K562 (cell line): ENCODE measurements at regions not wholly inside any gene's neighbourhood (a gene's known extent, or its start where the extent isn't known, plus 50 kb on each side); places are given as distances from the start of the nearest gene placed in this dataset.

ENCODE experiments used
- BHLHE40 ChIP-seq: IDR thresholded peaks from 2 replicates; pipeline ENCODE4 v1.6.1; 2011; ENCODE audit warnings: low read length, improper control_type of control experiment
- CBFB ChIP-seq: sonication (generic); formaldehyde crosslinking; IDR thresholded peaks from 2 replicates; pipeline ENCODE4 v1.4.0; 2020; ENCODE audit warnings: mild to moderate bottlenecking, missing genetic modification reagents
- HDAC2 ChIP-seq: fragments of 450-650 bp; IDR thresholded peaks from 2 replicates; pipeline ENCODE4 v1.6.1; 2016; ENCODE audit warnings: mild to moderate bottlenecking
- HNRNPLL ChIP-seq: fragments of 200-400 bp; formaldehyde crosslinking; IDR thresholded peaks from 2 replicates; pipeline ENCODE4 v1.6.1; 2017; ENCODE audit warnings: low read length, low read depth, mild to moderate bottlenecking; ENCODE audit not compliant: poor library complexity, severe bottlenecking
- KAT8 ChIP-seq: fragments of 450-650 bp; IDR thresholded peaks from 2 replicates; pipeline ENCODE4 v1.6.1; 2016; ENCODE audit warnings: low read depth, mild to moderate bottlenecking
- L3MBTL2 ChIP-seq: fragments of 450-650 bp; IDR thresholded peaks from 2 replicates; pipeline ENCODE4 v1.6.1; 2016; ENCODE audit warnings: mild to moderate bottlenecking, moderate library complexity
- NCOA4 ChIP-seq: fragments of 450-650 bp; IDR thresholded peaks from 2 replicates; pipeline ENCODE4 v1.6.1; 2018; ENCODE audit warnings: mild to moderate bottlenecking; ENCODE audit not compliant: partially characterized antibody
- RAD51 ChIP-seq: fragments of 450-650 bp; IDR thresholded peaks from 2 replicates; pipeline ENCODE4 v1.7.1; 2016; ENCODE audit warnings: low read depth, mild to moderate bottlenecking, borderline replicate concordance
- SAFB ChIP-seq: fragments of 200-400 bp; formaldehyde crosslinking; IDR thresholded peaks from 2 replicates; pipeline ENCODE4 v1.6.1; 2017; ENCODE audit warnings: low read depth, low read length, borderline replicate concordance
- SP1 ChIP-seq: sonication (generic); formaldehyde crosslinking; IDR thresholded peaks from 2 replicates; pipeline ENCODE4 v1.8.1; 2022; ENCODE audit warnings: mild to moderate bottlenecking, missing genetic modification reagents
- TCF3 ChIP-seq: sonication (generic); formaldehyde crosslinking; IDR thresholded peaks from 2 replicates; pipeline ENCODE4 v1.4.0; 2020; ENCODE audit warnings: mild to moderate bottlenecking, missing genetic modification reagents
- TEAD4 ChIP-seq, 2 experiments: sonication (generic) in 1 of 2; formaldehyde crosslinking in 1 of 2; IDR thresholded peaks; 2 replicates each; pipeline versions ENCODE4 v1.6.1 to v1.8.0; 2012 to 2022; ENCODE audit warnings: borderline replicate concordance in 1 of 2, inconsistent platforms in 1 of 2, low read length in 1 of 2, mild to moderate bottlenecking in 1 of 2, missing genetic modification reagents in 1 of 2
- TOE1 ChIP-seq, 2 experiments: fragments of 450-650 bp in 1 of 2; sonication (generic) in 1 of 2; formaldehyde crosslinking in 1 of 2; IDR thresholded peaks; 2 replicates each; pipeline versions ENCODE4 v1.7.1 to v1.8.0; 2016 to 2022; ENCODE audit warnings: borderline replicate concordance in 2 of 2, mild to moderate bottlenecking in 2 of 2, antibody characterized with exemption in 1 of 2, inconsistent platforms in 1 of 2, low read depth in 1 of 2, missing genetic modification reagents in 1 of 2, moderate library complexity in 1 of 2
- YBX1 ChIP-seq: fragments of 450-650 bp; IDR thresholded peaks from 2 replicates; pipeline ENCODE4 v1.7.1; 2016; ENCODE audit warnings: mild to moderate bottlenecking
- ZBTB1 ChIP-seq: sonication (generic); formaldehyde crosslinking; IDR thresholded peaks from 2 replicates; pipeline ENCODE4 v1.8.1; 2023; ENCODE audit warnings: missing genetic modification reagents, low read depth, mild to moderate bottlenecking, borderline replicate concordance
- ZBTB9 ChIP-seq: fragments of 450-650 bp; formaldehyde crosslinking; IDR thresholded peaks from 2 replicates; pipeline ENCODE4 v1.4.0; 2020; ENCODE audit warnings: mild to moderate bottlenecking, moderate library complexity
- ZNF134 ChIP-seq: fragments of 250-450 bp; sonication (Bioruptor Pico); conservative IDR thresholded peaks from 2 replicates; pipeline ENCODE4 v1.4.0; 2020
- ZNF232 ChIP-seq: sonication (generic); formaldehyde crosslinking; IDR thresholded peaks from 2 replicates; pipeline ENCODE4 v1.8.0; 2022; ENCODE audit warnings: mild to moderate bottlenecking, missing genetic modification reagents
- ZNF431 ChIP-seq: sonication (generic); formaldehyde crosslinking; IDR thresholded peaks from 2 replicates; pipeline ENCODE4 v1.8.0; 2022; ENCODE audit warnings: mild to moderate bottlenecking, missing genetic modification reagents
- TF ChIP-seq, protein P1 (sequence below): IDR thresholded peaks from 2 replicates; pipeline ENCODE4 v1.6.1; 2011; ENCODE audit not compliant: insufficient read length; ENCODE audit errors: extremely low read depth
- TF ChIP-seq, protein P2 (sequence below): fragments of 250-450 bp; sonication (Bioruptor Pico); IDR thresholded peaks from 2 replicates; pipeline ENCODE4 v1.5.0; 2020; ENCODE audit warnings: mild to moderate bottlenecking
- TF ChIP-seq, protein P3 (sequence below): fragments of 250-450 bp; sonication (Bioruptor Pico); IDR thresholded peaks from 2 replicates; pipeline ENCODE4 v1.6.1; 2021; ENCODE audit warnings: mild to moderate bottlenecking
- TF ChIP-seq, protein P4 (sequence below): fragments of 250-450 bp; sonication (Bioruptor Pico); IDR thresholded peaks from 2 replicates; pipeline ENCODE4 v1.8.0; 2021; ENCODE audit warnings: mild to moderate bottlenecking, moderate library complexity

DNA sequence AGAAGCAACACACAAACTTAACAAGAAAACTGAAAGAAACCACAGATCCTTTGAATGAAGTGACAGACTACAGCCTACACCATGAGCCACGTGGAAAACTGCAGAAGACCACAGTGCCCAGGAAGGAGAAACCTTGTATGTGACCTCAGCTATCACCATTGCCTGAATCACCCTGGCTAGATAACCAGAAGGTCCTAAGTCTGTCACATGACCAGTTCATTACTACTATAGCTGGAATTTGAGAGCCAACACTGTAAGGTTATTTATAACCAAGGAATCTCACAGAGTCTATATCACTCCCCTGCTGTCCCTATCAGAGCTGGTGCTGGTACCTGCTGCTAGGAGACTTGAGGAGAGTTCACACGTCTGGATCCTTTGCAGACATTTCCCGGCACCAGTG, 90.3 kb upstream of the FBXL17 start (continued):
- TF ChIP-seq NCOA4 (no peak), ZNF431 (CRISPR knock-in tag) (no peak), SP1 (CRISPR knock-in tag) (no peak), ZNF134 (CRISPR knock-in tag) (no peak), L3MBTL2 (peak; percentile 49; the same call in 1 of the 2 replicates), YBX1 (no peak), ZBTB9 (no peak), TEAD4 (IDR thresholded peaks at IDR 0.05; ENCODE audit: low read length) (peak; percentile 31; the same call in 1 of the 2 replicates), TEAD4 (CRISPR knock-in tag; IDR thresholded peaks at IDR 0.05; ENCODE audit: borderline replicate concordance) (no peak), CBFB (no peak), ZBTB1 (CRISPR knock-in tag) (no peak), RAD51 (peak; percentile 45; the same call in 1 of the 2 replicates), SAFB (no peak), KAT8 (no peak), TOE1 (IDR thresholded peaks at IDR 0.05; ENCODE audit: borderline replicate concordance) (peak; percentile 53; the same call in 1 of the 2 replicates), TOE1 (CRISPR knock-in tag; IDR thresholded peaks at IDR 0.05; ENCODE audit: borderline replicate concordance, low read depth) (no peak), TCF3 (CRISPR knock-in tag) (0 out of 2 replicates have a peak, but pooled peaks have one; percentile 37), HNRNPLL (no peak), HDAC2 (no peak), ZNF232 (CRISPR knock-in tag) (no peak), BHLHE40 (no peak)
- TF ChIP-seq, protein P1, sequence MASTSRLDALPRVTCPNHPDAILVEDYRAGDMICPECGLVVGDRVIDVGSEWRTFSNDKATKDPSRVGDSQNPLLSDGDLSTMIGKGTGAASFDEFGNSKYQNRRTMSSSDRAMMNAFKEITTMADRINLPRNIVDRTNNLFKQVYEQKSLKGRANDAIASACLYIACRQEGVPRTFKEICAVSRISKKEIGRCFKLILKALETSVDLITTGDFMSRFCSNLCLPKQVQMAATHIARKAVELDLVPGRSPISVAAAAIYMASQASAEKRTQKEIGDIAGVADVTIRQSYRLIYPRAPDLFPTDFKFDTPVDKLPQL, result no peak
- TF ChIP-seq, protein P2, sequence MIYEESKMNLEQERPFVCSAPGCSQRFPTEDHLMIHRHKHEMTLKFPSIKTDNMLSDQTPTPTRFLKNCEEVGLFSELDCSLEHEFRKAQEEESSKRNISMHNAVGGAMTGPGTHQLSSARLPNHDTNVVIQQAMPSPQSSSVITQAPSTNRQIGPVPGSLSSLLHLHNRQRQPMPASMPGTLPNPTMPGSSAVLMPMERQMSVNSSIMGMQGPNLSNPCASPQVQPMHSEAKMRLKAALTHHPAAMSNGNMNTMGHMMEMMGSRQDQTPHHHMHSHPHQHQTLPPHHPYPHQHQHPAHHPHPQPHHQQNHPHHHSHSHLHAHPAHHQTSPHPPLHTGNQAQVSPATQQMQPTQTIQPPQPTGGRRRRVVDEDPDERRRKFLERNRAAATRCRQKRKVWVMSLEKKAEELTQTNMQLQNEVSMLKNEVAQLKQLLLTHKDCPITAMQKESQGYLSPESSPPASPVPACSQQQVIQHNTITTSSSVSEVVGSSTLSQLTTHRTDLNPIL (CRISPR knock-in tag), result no peak
- TF ChIP-seq, protein P3, sequence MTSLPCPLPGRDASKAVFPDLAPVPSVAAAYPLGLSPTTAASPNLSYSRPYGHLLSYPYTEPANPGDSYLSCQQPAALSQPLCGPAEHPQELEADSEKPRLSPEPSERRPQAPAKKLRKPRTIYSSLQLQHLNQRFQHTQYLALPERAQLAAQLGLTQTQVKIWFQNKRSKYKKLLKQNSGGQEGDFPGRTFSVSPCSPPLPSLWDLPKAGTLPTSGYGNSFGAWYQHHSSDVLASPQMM (CRISPR knock-in tag), result no peak
- TF ChIP-seq, protein P4, sequence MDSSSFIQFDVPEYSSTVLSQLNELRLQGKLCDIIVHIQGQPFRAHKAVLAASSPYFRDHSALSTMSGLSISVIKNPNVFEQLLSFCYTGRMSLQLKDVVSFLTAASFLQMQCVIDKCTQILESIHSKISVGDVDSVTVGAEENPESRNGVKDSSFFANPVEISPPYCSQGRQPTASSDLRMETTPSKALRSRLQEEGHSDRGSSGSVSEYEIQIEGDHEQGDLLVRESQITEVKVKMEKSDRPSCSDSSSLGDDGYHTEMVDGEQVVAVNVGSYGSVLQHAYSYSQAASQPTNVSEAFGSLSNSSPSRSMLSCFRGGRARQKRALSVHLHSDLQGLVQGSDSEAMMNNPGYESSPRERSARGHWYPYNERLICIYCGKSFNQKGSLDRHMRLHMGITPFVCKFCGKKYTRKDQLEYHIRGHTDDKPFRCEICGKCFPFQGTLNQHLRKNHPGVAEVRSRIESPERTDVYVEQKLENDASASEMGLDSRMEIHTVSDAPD, result no peak
